ENCODE measurements at regions not wholly inside any gene's neighbourhood (a gene's known extent, or its start where the extent isn't known, plus 50 kb on each side); places are given as distances from the start of the nearest gene placed in this dataset.

GRCh38 chr2:49444005-49444404, 289.7 kb upstream of the FSHR start:
- DNase-seq (ENCODE audit: low read depth), result no peak
- H3K4me3 ChIP-seq (ENCODE audit: low read depth, low read length), result no peak overlapping the region
- TF ChIP-seq, protein P1, sequence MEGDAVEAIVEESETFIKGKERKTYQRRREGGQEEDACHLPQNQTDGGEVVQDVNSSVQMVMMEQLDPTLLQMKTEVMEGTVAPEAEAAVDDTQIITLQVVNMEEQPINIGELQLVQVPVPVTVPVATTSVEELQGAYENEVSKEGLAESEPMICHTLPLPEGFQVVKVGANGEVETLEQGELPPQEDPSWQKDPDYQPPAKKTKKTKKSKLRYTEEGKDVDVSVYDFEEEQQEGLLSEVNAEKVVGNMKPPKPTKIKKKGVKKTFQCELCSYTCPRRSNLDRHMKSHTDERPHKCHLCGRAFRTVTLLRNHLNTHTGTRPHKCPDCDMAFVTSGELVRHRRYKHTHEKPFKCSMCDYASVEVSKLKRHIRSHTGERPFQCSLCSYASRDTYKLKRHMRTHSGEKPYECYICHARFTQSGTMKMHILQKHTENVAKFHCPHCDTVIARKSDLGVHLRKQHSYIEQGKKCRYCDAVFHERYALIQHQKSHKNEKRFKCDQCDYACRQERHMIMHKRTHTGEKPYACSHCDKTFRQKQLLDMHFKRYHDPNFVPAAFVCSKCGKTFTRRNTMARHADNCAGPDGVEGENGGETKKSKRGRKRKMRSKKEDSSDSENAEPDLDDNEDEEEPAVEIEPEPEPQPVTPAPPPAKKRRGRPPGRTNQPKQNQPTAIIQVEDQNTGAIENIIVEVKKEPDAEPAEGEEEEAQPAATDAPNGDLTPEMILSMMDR (IDR thresholded peaks at IDR 0.05; ENCODE audit: insufficient read depth, low read depth, low read length), result no peak

DNA sequence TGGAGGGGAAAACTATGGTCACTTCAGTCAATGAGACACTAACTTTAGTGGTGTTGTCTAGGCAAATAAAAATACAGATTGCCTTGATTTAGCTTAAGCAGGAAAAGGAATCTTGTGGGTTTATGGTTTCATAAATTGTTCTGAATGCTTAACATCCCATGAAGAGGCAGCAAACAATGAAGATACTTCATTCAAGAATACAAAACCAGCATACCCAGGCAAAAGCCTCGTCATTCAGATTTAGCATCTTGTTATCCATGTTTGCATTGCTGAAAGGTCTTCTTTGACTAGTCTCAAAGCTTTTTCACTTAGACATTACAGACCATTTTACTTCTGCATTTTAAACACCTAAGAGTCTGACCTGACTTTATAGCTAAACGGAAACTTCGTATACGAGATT, 272.7 kb upstream of the FSHR start:
- H3K4me3 ChIP-seq (ENCODE audit: low read depth, low read length), result no peak overlapping the region
- DNase-seq (ENCODE audit: low read depth), result no peak
- TF ChIP-seq, protein P1 (IDR thresholded peaks at IDR 0.05; ENCODE audit: insufficient read depth, low read depth, low read length), result no peak

DNA sequence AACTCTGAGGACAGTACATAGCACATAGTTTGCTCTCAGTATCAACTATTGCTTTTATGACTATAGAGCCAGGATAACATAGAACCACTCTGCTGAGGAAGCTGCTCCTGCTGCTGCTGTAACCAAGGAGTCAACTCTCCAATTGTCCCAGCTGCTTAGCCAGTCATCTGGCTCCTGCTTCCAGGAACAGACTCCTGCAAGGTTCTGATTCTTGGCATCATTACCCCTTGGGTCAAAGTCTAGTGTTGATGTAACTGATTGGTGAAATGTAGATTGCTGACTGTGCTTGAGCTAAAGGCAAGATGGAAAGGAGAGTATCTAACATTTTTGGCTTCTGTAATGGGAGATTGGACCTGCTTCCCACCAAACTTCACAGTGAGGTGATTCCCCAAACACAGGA, 261.9 kb upstream of the FSHR start:
- DNase-seq (ENCODE audit: low read depth), result no peak
- no peak overlapping the region for H3K4me3 ChIP-seq (ENCODE audit: low read depth, low read length)
- TF ChIP-seq, protein P1 (IDR thresholded peaks at IDR 0.05; ENCODE audit: insufficient read depth, low read depth, low read length), result no peak

DNA sequence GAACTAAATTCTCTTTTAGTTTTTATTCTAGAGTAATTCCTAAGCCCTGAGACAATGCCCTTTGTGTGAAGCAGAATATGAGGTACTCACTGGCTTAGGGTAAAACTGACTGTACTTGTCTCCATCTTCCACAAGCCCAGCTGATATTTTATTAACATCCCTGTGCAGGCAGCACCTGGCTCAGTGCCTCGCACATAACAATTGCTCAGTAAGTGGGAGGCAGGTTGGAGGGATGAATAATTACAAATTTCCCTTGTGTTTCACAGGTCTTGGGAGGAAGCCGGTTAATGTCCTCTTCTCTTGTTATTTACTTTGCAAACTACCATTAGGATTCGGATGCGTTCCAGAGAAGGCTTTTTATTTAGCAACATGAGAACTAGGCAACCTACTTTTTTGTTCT, 249.8 kb upstream of the FSHR start:
- H3K4me3 ChIP-seq (ENCODE audit: low read depth, low read length), result no peak overlapping the region
- TF ChIP-seq, protein P1 (IDR thresholded peaks at IDR 0.05; ENCODE audit: insufficient read depth, low read depth, low read length), result no peak
- DNase-seq (ENCODE audit: low read depth), result no peak

DNA sequence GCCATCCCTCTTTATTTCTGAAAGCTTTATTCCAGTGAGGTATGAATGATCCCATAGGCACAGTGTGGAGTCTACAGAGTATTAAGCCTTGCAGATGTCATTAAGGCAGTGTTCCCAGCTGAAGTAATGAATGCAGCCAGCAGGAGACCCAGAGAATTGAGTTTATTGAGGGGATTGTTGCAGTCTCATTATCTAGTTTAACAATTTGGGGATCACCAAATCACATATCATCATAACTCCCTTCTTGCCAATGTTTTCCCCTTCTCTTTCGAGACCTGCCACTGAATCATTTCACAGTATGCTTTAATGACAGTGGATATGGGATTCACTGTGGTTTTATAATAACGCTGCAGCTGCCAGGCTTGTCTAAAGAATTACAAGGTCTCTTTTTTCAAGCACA, 249.3 kb upstream of the FSHR start:
- TF ChIP-seq, protein P1 (IDR thresholded peaks at IDR 0.05; ENCODE audit: insufficient read depth, low read depth, low read length), result no peak
- no peak for DNase-seq (ENCODE audit: low read depth)
- no peak overlapping the region for H3K4me3 ChIP-seq (ENCODE audit: low read depth, low read length)

DNA sequence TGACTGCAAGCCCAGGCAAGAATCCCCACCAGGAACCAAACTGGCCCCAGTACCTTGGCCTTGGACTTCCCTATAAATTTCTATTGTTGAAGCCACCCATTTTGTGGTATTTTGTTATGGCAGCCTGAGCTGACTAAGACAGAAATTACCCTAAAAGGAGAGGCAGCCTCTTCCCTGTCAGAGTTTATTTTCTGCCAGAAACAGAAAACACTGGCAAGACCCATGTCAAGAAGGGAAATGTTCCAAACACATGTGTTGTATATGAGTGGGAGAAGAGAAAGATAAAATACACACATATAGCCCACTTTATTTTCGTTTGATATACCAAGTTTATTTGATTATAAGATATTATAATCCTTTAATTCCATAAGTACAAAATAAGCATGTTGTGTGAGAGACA, 225.1 kb upstream of the FSHR start:
- TF ChIP-seq, protein P1 (IDR thresholded peaks at IDR 0.05; ENCODE audit: insufficient read depth, low read depth, low read length), result no peak
- no peak for DNase-seq (ENCODE audit: low read depth)
- H3K4me3 ChIP-seq (ENCODE audit: low read depth, low read length), result no peak overlapping the region

- no peak overlapping the region for H3K4me3 ChIP-seq (ENCODE audit: low read depth, low read length)
- TF ChIP-seq, protein P1 (IDR thresholded peaks at IDR 0.05; ENCODE audit: insufficient read depth, low read depth, low read length), result no peak
- DNase-seq (ENCODE audit: low read depth), result no peak
Observed at GRCh38 chr2:49371128-49371701, 216.9 kb upstream of the FSHR start.

All from fibroblast of villous mesenchyme (primary cell).